ENCODE measurements at regions not wholly inside any gene's neighbourhood (a gene's known extent, or its start where the extent isn't known, plus 50 kb on each side); places are given as distances from the start of the nearest gene placed in this dataset.

DNA sequence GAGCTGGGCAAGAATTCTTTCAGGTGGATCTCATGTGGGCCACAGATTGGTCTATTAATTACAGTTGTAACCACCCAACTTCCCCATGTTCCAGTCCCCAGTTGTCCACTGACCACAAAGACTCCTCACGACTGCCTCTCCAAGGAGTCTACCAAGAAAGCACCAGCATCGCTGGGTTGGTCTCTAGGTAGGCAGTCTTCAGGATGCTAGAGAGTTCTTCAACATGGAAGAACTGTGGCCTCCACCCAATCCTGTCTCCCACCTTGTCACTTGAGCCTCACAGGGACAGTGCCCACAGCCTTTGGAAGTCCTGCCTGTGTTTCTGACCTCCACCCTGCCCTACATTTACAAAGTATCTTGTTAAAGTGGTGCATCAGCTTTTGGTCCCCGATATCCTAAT, 184.7 kb upstream of the FN1 start:
- TF ChIP-seq POLR2A (IDR thresholded peaks at IDR 0.05) = no peak
- no peak for TF ChIP-seq CTCF (IDR thresholded peaks at IDR 0.05)
